ENCODE measurements at regions not wholly inside any gene's neighbourhood (a gene's known extent, or its start where the extent isn't known, plus 50 kb on each side); places are given as distances from the start of the nearest gene placed in this dataset.

DNA sequence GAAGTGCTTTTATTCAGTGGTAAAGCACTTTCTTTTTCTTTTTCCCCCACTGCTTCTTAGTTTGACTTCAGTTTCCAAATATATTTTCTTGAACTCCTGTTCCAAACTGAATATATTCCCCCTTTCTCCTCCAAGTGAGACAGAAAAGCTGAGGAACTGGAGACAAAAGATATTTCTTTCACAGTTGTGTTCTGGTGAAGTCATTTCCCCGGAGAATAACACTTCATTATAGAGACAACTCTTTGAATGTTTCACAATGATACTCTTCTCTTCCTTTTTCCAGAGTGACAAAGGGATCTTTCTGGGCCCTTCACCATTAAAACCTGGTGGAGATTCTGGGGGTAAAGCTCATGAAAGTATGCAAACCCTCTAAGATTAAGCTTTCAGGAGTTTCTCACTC, 860.8 kb upstream of the SLITRK5 start:
- Mint-ChIP-seq H3K9me3 (peaks cover 3% of the 10 kb centered on the region), H3K36me3 (no peaks in the 10 kb centered on the region), H3K4me3 (no peak overlapping the region), H3K27ac (no peak overlapping the region), H3K4me1 (no peaks in the 10 kb centered on the region), H3K27me3 (no peaks in the 10 kb centered on the region)
- no peak for DNase-seq

DNA sequence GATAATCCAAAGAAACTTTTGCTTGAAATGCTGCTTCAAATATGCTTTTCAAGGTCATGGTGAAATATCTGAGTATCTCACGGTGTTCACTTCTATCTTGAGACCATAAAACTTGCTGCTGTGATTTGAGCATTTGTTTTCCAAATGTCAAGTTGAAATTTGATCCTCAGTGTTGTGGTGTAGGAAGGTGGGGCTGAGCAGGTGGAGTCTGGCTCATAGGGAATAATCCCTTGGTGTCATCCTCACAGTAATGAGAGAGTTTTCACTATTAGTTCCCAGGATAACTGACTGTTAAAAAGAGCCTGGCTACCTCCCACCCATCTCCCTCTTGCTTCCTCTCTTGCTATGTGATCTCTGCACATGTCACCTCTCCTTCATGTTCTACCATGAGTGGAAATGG, 858.0 kb upstream of the SLITRK5 start:
- no peaks in the 10 kb centered on the region for H3K27me3 Mint-ChIP-seq
- DNase-seq, result no peak
- peaks cover 2% of the 10 kb centered on the region for H3K9me3 Mint-ChIP-seq
- H3K4me1 Mint-ChIP-seq, result no peaks in the 10 kb centered on the region
- H3K36me3 Mint-ChIP-seq, result no peaks in the 10 kb centered on the region
- H3K4me3 Mint-ChIP-seq, result no peak overlapping the region
- H3K27ac Mint-ChIP-seq, result no peak overlapping the region

DNA sequence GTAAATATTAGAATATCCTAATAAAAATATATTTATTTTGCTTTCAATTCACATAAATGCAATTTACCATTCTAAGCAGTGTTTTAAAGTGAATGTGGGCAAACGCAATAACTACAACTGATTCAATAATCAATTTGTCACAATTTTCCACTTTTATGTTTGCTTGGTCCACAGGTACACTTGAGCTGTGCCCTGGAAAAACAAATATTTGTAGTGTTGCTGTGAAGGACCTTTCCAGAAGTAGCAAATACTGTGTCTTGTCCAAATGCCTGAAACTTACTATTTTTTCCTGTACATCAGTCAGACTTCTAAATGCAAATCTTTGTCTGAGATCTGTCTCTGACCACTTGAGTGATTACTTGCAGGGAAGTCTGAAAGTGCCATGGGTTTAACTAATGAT, 845.8 kb upstream of the SLITRK5 start:
- Mint-ChIP-seq H3K27me3 (no peaks in the 10 kb centered on the region), H3K4me1 (no peaks in the 10 kb centered on the region), H3K9me3 (peaks cover 1% of the 10 kb centered on the region), H3K4me3 (no peak overlapping the region), H3K27ac (no peak overlapping the region), H3K36me3 (no peaks in the 10 kb centered on the region)
- DNase-seq, result no peak

DNA sequence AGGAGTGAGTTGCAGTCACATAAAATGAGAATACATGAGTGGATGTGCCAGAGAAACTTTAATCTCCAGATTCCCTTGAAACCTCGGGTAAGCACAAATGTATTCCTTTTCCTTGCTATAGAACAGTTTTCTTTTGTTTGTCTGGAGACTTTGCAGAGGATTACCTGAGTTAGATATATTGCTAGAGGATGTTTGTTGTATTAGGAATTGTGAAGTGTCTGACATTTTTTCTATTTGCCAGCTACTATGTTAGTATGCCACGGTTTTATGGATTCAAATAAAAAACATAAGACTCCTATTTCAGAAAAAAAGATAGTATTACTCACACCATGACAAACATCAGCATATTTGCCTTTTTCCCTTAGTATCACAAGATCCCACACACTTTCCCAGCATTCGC, 844.9 kb upstream of the SLITRK5 start:
- H3K27ac Mint-ChIP-seq, result no peak overlapping the region
- H3K4me1 Mint-ChIP-seq, result no peaks in the 10 kb centered on the region
- peaks cover 1% of the 10 kb centered on the region for H3K9me3 Mint-ChIP-seq
- no peaks in the 10 kb centered on the region for H3K36me3 Mint-ChIP-seq
- no peaks in the 10 kb centered on the region for H3K27me3 Mint-ChIP-seq
- no peak overlapping the region for H3K4me3 Mint-ChIP-seq
- no peak for DNase-seq

DNA sequence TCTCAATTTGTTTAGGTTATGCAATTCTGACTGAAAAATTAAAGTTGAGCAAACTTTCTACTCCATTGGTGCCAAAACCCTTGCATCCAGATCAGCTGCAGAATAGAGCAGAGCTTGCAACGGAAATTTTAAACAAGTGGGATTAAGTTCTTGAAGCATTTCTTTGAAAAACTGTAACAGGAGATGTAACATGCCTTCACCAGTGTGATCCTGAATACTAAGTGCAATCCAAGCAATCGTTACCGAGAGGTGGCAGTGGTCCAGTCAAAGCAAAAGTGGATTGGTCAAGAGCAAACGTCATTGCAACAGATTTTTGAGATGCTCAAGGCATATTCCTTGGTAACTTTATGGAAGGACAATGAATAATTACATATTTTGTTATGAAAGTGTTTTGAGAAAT, 841.1 kb upstream of the SLITRK5 start:
- H3K36me3 Mint-ChIP-seq, result no peaks in the 10 kb centered on the region
- no peak overlapping the region for H3K27ac Mint-ChIP-seq
- no peaks in the 10 kb centered on the region for H3K27me3 Mint-ChIP-seq
- no peak overlapping the region for H3K4me3 Mint-ChIP-seq
- H3K4me1 Mint-ChIP-seq, result no peaks in the 10 kb centered on the region
- no peaks in the 10 kb centered on the region for H3K9me3 Mint-ChIP-seq
- DNase-seq, result no peak

DNA sequence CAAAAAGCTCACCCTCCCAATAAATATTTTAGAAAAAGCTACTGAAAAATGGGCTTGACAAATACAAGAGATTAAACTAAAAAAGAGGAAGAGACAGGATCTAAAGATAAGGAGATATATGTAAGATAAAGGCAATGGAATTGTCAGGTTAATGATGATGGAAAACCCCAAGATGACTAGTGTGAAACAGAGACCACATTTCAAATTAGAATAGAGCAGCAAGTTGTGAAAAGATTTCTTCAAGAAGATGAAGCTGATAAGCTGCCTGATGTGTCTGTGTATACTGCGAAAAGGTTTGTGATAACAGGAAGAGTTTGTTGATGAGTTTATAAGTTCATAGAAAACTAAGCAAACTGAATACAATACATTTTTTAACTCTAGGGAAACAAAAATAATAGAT, 840.1 kb upstream of the SLITRK5 start:
- no peaks in the 10 kb centered on the region for H3K36me3 Mint-ChIP-seq
- DNase-seq, result no peak
- H3K9me3 Mint-ChIP-seq, result peaks cover 3% of the 10 kb centered on the region
- no peaks in the 10 kb centered on the region for H3K4me1 Mint-ChIP-seq
- no peaks in the 10 kb centered on the region for H3K27me3 Mint-ChIP-seq
- no peak overlapping the region for H3K27ac Mint-ChIP-seq
- H3K4me3 Mint-ChIP-seq, result no peak overlapping the region

DNA sequence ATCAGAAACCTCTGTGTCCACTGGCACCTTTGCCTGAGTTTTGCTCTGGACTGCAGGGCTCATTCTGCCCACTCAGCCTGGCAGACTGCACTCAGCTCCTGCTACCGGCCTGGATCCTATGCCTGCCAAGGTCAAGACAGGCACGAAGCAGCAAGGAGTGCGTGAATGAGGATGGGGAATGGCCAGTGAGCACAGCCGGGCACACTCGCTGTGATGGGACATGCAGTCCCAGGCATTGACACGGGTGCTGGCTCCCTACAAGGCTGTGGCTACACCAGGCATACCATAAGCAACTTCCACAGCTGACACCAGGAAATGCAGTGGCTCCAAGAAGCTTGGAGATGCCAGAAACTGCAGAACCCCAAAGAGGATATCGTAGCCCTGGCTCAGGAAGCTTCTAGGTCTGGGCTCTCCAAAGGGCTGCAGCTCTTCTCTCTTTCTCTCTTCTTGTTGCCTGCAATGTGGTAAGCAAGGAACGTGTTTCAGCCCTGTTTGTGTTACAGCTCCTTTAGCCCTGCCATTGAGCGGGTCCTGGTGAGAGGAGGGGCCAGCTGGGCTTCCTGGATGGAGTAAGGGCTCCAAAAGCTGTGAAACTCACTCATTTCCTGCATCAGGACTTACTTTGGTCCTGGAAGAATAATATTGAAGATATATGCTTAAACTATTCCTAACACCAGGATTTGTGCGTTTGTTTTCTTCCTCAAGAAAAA, 832.6 kb upstream of the SLITRK5 start:
- Mint-ChIP-seq H3K27ac (no peak overlapping the region), H3K36me3 (no peaks in the 10 kb centered on the region), H3K4me3 (no peak overlapping the region), H3K9me3 (peaks cover 10% of the 10 kb centered on the region), H3K4me1 (no peaks in the 10 kb centered on the region), H3K27me3 (no peaks in the 10 kb centered on the region)
- DNase-seq, result no peak

DNA sequence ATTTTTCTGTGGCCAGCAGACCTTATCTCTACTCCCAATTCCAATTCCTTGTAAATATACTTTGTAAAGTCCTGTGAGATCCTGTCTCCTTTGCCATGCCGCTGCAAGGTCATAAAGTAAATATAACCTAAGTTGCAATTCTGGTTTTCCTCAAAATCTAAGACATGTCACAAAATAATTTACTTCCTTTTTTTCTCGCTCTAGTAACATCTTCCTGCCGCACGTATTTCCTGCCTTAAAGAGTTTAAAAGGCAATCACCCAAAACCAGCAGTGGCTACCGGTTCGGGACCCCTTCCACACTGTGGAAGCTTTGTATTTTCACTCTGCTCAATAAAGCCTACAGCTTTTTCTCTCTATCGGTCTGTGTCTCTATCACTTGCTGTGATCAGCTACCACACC, 832.0 kb upstream of the SLITRK5 start:
- H3K9me3 Mint-ChIP-seq, result peaks cover 10% of the 10 kb centered on the region
- H3K4me1 Mint-ChIP-seq, result no peaks in the 10 kb centered on the region
- no peak overlapping the region for H3K4me3 Mint-ChIP-seq
- no peaks in the 10 kb centered on the region for H3K36me3 Mint-ChIP-seq
- no peak overlapping the region for H3K27ac Mint-ChIP-seq
- DNase-seq, result no peak
- H3K27me3 Mint-ChIP-seq, result no peaks in the 10 kb centered on the region

DNA sequence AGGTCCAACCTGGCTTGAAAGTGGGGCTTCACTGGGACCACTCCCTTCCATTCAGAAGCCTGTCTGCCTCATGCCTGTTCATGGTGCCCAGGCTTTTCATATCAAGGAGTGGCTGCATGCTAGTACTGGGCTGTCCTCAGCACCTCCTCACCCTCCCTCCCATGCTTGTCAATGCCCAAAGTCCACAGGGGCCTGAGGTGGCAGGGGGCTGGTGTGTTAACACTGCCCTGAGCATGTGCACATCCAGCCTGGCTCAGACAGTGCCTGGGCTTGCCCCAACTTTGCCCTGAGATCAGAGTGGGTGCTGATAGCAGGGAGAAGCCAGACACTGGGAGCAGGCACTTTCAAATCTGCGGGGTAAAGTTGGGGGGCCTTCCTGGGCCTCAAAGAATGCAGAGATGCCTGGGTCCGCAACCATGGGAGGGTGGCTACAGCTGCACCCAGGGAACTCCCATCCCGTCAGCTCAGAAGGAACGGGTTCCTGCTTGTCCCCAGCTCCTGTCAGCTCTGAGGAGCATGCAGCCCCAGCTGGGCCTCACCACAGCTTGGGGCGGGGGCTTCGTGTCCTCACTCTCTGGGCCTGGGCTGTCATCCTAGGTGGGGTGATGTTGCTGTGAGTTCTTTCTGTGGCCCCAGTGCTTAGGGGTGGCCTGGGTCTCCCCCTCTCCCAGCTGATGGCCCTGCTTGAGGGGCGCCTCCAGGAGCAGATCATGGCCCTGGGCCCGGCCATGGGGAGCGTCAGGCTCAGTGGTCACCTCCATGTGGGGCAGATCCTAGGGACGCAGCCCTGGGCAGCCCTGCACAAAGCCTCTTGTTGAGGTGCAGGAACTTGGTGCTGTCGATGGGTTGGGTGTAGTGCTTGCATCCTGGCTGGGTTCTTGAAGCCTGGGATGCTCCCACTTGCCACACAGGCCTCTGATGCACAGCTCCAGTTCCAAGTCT, 830.6 kb upstream of the SLITRK5 start:
- no peak for DNase-seq
- H3K9me3 Mint-ChIP-seq, result peaks cover 7% of the 10 kb centered on the region
- H3K4me1 Mint-ChIP-seq, result no peaks in the 10 kb centered on the region
- H3K27me3 Mint-ChIP-seq, result no peaks in the 10 kb centered on the region
- H3K36me3 Mint-ChIP-seq, result no peaks in the 10 kb centered on the region
- no peak overlapping the region for H3K27ac Mint-ChIP-seq
- H3K4me3 Mint-ChIP-seq, result no peak overlapping the region

DNA sequence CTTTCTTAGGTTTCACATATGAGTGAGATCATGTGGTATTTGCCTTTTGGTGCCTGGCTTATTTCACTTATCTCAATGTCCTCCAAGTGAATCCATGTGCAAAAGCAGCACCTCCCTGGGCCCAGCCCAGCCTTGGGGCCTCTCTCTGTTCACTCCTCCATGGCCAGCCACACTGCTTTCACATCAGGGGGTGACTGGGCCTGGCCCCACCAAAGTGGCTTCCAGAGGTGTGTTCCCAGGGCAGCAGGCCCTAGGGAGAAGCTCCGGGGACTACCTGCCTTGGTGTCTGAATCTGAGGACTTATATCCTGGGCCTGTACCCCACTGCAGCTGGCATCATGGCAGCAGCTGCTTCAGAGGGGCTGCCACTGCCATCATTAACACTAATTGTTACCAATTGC, 829.9 kb upstream of the SLITRK5 start:
- Mint-ChIP-seq H3K36me3 (no peaks in the 10 kb centered on the region), H3K4me3 (no peak overlapping the region), H3K27me3 (no peaks in the 10 kb centered on the region), H3K27ac (no peak overlapping the region), H3K4me1 (no peaks in the 10 kb centered on the region), H3K9me3 (peaks cover 7% of the 10 kb centered on the region)
- no peak for DNase-seq

DNA sequence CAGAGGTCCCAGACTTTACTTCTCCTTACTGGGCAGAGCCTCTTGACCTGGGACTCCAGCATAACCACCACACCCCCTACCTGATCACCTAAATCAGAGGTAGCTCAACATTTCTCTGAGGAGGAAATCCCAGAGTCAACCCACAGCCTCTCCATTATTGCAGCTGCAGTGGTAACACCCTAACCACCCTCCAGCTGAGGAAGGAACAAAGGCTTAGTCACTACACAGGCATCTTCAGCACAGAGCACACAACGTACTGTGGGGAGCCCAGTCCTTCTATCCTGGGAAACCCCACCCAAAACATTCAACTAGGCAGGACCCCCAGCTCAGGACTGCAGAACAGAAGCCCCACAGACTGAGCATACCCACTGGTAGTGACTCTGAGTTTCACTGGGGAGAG, 824.7 kb upstream of the SLITRK5 start:
- Mint-ChIP-seq H3K4me1 (no peaks in the 10 kb centered on the region), H3K9me3 (no peaks in the 10 kb centered on the region), H3K4me3 (no peak overlapping the region), H3K36me3 (no peaks in the 10 kb centered on the region), H3K27ac (no peak overlapping the region), H3K27me3 (no peaks in the 10 kb centered on the region)
- no peak for DNase-seq

DNA sequence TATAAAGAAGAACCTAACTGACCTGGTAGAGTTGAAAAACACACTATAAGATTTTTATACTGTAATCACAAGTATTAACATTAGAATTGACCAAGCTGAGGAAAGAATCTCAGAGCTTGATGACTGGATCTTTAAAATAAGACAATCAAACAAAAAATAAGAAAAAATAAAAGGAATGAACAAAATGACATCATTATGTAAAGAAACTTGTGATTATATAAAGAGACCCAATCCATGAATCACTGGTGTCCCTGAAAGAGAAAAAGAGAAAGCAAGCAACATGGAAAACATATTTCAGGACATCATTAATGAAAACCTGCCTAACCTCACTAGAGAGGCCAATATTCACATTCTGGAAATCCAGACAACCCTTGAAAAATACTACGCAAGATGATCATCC, 822.5 kb upstream of the SLITRK5 start:
- H3K27me3 Mint-ChIP-seq, result no peaks in the 10 kb centered on the region
- H3K4me1 Mint-ChIP-seq, result no peaks in the 10 kb centered on the region
- H3K27ac Mint-ChIP-seq, result no peak overlapping the region
- no peak for DNase-seq
- no peaks in the 10 kb centered on the region for H3K9me3 Mint-ChIP-seq
- no peak overlapping the region for H3K4me3 Mint-ChIP-seq
- no peaks in the 10 kb centered on the region for H3K36me3 Mint-ChIP-seq

DNA sequence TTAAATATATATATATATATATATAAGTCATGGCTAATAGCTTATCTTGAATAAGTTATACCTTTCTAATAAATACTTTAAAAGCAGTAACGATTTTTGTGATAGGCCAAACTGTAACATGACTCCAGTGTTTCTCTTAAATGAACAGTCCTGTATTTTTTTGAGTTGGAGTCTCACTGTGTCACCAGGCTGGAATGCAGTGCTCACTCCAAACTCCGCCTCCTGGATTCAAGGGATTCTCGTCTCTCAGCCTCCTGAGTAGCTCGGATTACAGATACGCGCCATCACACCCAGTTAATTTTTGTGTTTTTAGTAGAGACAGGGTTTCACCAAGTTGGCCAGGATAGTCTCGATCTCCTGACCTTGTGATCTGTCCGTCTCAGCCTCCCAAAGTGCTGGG, 814.2 kb upstream of the SLITRK5 start:
- Mint-ChIP-seq H3K36me3 (no peaks in the 10 kb centered on the region), H3K4me1 (no peaks in the 10 kb centered on the region), H3K27me3 (no peaks in the 10 kb centered on the region), H3K4me3 (no peak overlapping the region), H3K9me3 (no peaks in the 10 kb centered on the region), H3K27ac (no peak overlapping the region)
- no peak for DNase-seq

DNA sequence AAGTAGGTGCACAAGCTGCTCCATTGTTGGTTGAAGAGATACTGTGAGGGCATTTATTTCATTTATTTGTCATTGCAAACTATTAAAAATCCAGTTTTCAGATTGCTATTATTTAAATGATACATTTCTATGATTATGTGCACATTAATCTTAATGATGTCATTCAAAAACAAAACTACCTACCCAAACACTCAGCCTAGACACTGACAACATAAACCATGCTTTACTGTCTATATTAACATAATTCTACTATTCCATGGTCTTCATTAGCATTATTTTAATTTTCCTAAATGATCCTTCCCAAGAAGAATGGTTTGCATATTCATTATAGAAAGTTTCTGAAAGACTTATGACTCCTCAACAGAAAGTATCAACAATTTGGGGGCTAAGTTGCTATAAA, 813.0 kb upstream of the SLITRK5 start:
- Mint-ChIP-seq H3K27ac (no peak overlapping the region), H3K9me3 (no peaks in the 10 kb centered on the region), H3K4me3 (no peak overlapping the region), H3K27me3 (no peaks in the 10 kb centered on the region), H3K36me3 (no peaks in the 10 kb centered on the region), H3K4me1 (no peaks in the 10 kb centered on the region)
- no peak for DNase-seq

DNA sequence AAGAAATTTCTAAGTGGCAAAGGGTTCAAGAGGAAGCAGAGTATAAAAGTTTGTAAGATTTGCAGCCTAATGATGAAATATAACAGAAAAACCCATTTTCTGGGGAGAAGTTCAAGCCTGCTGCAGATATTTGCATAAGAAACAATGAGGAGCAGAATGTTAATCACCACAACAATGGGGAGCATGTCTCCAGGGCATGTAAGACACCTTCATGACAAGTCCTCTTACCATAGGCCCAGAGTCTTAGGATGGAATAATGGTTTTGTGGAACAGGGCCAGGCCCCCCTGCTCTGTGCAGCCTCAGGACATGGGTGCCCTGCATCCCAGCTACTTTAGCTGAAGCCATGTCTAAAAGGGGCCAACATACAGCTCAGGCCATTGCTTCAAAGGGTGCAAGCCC, 809.0 kb upstream of the SLITRK5 start:
- DNase-seq, result no peak
- H3K27me3 Mint-ChIP-seq, result no peaks in the 10 kb centered on the region
- no peaks in the 10 kb centered on the region for H3K9me3 Mint-ChIP-seq

DNA sequence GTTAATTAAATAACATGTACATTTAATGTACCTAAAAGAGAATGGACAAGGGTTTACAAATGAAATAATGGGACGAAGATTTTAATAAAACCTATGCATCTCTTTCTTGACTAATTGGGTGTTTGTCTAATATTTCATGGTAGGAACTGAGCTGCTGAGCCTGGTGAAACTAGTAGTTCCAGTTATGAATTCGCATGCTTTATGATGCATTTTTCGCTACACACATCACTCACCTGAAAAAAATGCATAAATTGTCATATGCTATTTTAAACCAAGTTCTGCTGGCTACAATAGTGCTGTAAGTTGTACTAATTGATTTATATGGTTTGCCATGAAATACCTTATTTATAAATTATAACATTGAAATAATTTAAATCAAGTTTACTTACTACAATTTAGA, 806.8 kb upstream of the SLITRK5 start:
- Mint-ChIP-seq H3K4me1 (no peaks in the 10 kb centered on the region), H3K4me3 (no peak overlapping the region), H3K36me3 (no peaks in the 10 kb centered on the region), H3K9me3 (no peaks in the 10 kb centered on the region), H3K27me3 (no peaks in the 10 kb centered on the region), H3K27ac (no peak overlapping the region)
- DNase-seq, result no peak

More for the DNA sequence above, 809.0 kb upstream of the SLITRK5 start:
- Mint-ChIP-seq H3K27ac (no peak overlapping the region), H3K4me3 (no peak overlapping the region), H3K36me3 (no peaks in the 10 kb centered on the region), H3K4me1 (no peaks in the 10 kb centered on the region)

All from activated naive CD8-positive, alpha-beta T cell treated with anti-CD3 and anti-CD28 coated beads for 36 hours (primary cell).